Activated naive CD4-positive, alpha-beta T cell treated with anti-CD3 and anti-CD28 coated beads, Interleukin-2, amount 10 ng/mL, durations not matched to agents 7 days and 5 days (primary cell): ENCODE measurements at regions not wholly inside any gene's neighbourhood (a gene's known extent, or its start where the extent isn't known, plus 50 kb on each side); places are given as distances from the start of the nearest gene placed in this dataset.

Source experiments
- CTCF ChIA-PET: fragments of 350-600 bp; sonication (Branson Sonifier 250); formaldehyde crosslinking; loops from one replicate; lab custom pipeline; 2021; ENCODE audit warnings: antibody characterized with exemption; lab: Charles Lee
- DNase-seq: peaks from one replicate; pipeline ENCODE4 v3.0.0-alpha.2; 2020
- H3K27ac Mint-ChIP-seq: one replicate; pipeline ENCODE4 v1.8.0; 2021; ENCODE audit warnings: mild to moderate bottlenecking, moderate library complexity, mixed read lengths
- H3K27me3 Mint-ChIP-seq: one replicate; pipeline ENCODE4 v1.8.0; 2021; ENCODE audit warnings: mild to moderate bottlenecking, mixed read lengths
- H3K36me3 Mint-ChIP-seq: one replicate; pipeline ENCODE4 v1.8.0; 2021; ENCODE audit warnings: mixed read lengths
- H3K4me1 Mint-ChIP-seq: one replicate; pipeline ENCODE4 v1.8.0; 2021; ENCODE audit warnings: mixed read lengths
- H3K4me3 Mint-ChIP-seq: one replicate; pipeline ENCODE4 v1.8.0; 2021; ENCODE audit warnings: mild to moderate bottlenecking, moderate library complexity, mixed read lengths
- H3K9me3 Mint-ChIP-seq: one replicate; pipeline ENCODE4 v1.8.0; 2021; ENCODE audit warnings: mixed read lengths

- H3K27me3 Mint-ChIP-seq, result no peaks in the 10 kb centered on the region
- H3K4me3 Mint-ChIP-seq, result no peak overlapping the region
- peaks cover 3% of the 10 kb centered on the region for H3K4me1 Mint-ChIP-seq
- CTCF ChIA-PET, result no interaction called here
- H3K36me3 Mint-ChIP-seq, result no peaks in the 10 kb centered on the region
- H3K27ac Mint-ChIP-seq, result no peak overlapping the region
- DNase-seq, result no peak
- H3K9me3 Mint-ChIP-seq, result peaks cover 23% of the 10 kb centered on the region
Measured at GRCh38 chr18:39801010-39801409, 2154.0 kb upstream of the PIK3C3 start.

- Mint-ChIP-seq H3K27ac (no peak overlapping the region), H3K27me3 (no peaks in the 10 kb centered on the region)
Measured at GRCh38 chr18:39799006-39799405, 2156.0 kb upstream of the PIK3C3 start.

GRCh38 chr18:39796393-39796792 lies 2158.6 kb upstream of the PIK3C3 start:
- H3K9me3 Mint-ChIP-seq, result peaks cover 9% of the 10 kb centered on the region
- no peaks in the 10 kb centered on the region for H3K36me3 Mint-ChIP-seq
- CTCF ChIA-PET, result no interaction called here
- peaks cover 3% of the 10 kb centered on the region for H3K4me1 Mint-ChIP-seq
- H3K27me3 Mint-ChIP-seq, result no peaks in the 10 kb centered on the region
- H3K4me3 Mint-ChIP-seq, result no peak overlapping the region
- no peak for DNase-seq
- H3K27ac Mint-ChIP-seq, result no peak overlapping the region

More at GRCh38 chr18:39799006-39799405, 2156.0 kb upstream of the PIK3C3 start:
- DNase-seq, result no peak
- Mint-ChIP-seq H3K36me3 (no peaks in the 10 kb centered on the region), H3K9me3 (peaks cover 25% of the 10 kb centered on the region), H3K4me3 (peak overlapping the region; percentile 57), H3K4me1 (peaks cover 3% of the 10 kb centered on the region)
- CTCF ChIA-PET, result no interaction called here

GRCh38 chr18:39795350-39795749 lies 2159.7 kb upstream of the PIK3C3 start:
- no peaks in the 10 kb centered on the region for H3K27me3 Mint-ChIP-seq
- peaks cover 3% of the 10 kb centered on the region for H3K4me1 Mint-ChIP-seq
- peaks cover 5% of the 10 kb centered on the region for H3K9me3 Mint-ChIP-seq
- H3K4me3 Mint-ChIP-seq, result no peak overlapping the region
- no peak for DNase-seq
- CTCF ChIA-PET, result no interaction called here
- H3K27ac Mint-ChIP-seq, result no peak overlapping the region
- H3K36me3 Mint-ChIP-seq, result no peaks in the 10 kb centered on the region

- Mint-ChIP-seq H3K4me1 (no peaks in the 10 kb centered on the region), H3K4me3 (no peak overlapping the region), H3K27ac (no peak overlapping the region), H3K36me3 (no peaks in the 10 kb centered on the region), H3K27me3 (no peaks in the 10 kb centered on the region), H3K9me3 (peaks cover 5% of the 10 kb centered on the region)
- no peak for DNase-seq
- CTCF ChIA-PET, result no interaction called here
Measured at GRCh38 chr18:39793609-39794008, 2161.4 kb upstream of the PIK3C3 start.

- Mint-ChIP-seq H3K27ac (no peak overlapping the region), H3K4me3 (no peak overlapping the region), H3K36me3 (no peaks in the 10 kb centered on the region), H3K27me3 (no peaks in the 10 kb centered on the region), H3K9me3 (no peaks in the 10 kb centered on the region), H3K4me1 (no peaks in the 10 kb centered on the region)
- no peak for DNase-seq
- CTCF ChIA-PET, result no interaction called here
Measured at GRCh38 chr18:39788383-39788782, 2166.7 kb upstream of the PIK3C3 start.

GRCh38 chr18:39786477-39786876 lies 2168.6 kb upstream of the PIK3C3 start:
- CTCF ChIA-PET, result no interaction called here
- Mint-ChIP-seq H3K36me3 (no peaks in the 10 kb centered on the region), H3K27me3 (no peaks in the 10 kb centered on the region), H3K4me1 (no peaks in the 10 kb centered on the region), H3K4me3 (no peak overlapping the region), H3K27ac (no peak overlapping the region), H3K9me3 (no peaks in the 10 kb centered on the region)
- no peak for DNase-seq

GRCh38 chr18:39784541-39784940 lies 2170.5 kb upstream of the PIK3C3 start:
- CTCF ChIA-PET, result no interaction called here
- H3K4me3 Mint-ChIP-seq, result no peak overlapping the region
- no peak for DNase-seq
- H3K9me3 Mint-ChIP-seq, result peaks cover 1% of the 10 kb centered on the region
- H3K27me3 Mint-ChIP-seq, result no peaks in the 10 kb centered on the region
- no peaks in the 10 kb centered on the region for H3K4me1 Mint-ChIP-seq
- no peak overlapping the region for H3K27ac Mint-ChIP-seq
- no peaks in the 10 kb centered on the region for H3K36me3 Mint-ChIP-seq

GRCh38 chr18:39781565-39781964 lies 2173.5 kb upstream of the PIK3C3 start:
- peaks cover 5% of the 10 kb centered on the region for H3K9me3 Mint-ChIP-seq
- H3K4me1 Mint-ChIP-seq, result no peaks in the 10 kb centered on the region
- CTCF ChIA-PET, result no interaction called here
- H3K4me3 Mint-ChIP-seq, result no peak overlapping the region
- H3K27me3 Mint-ChIP-seq, result no peaks in the 10 kb centered on the region
- DNase-seq, result no peak
- no peak overlapping the region for H3K27ac Mint-ChIP-seq
- H3K36me3 Mint-ChIP-seq, result no peaks in the 10 kb centered on the region

- H3K9me3 Mint-ChIP-seq, result peaks cover 5% of the 10 kb centered on the region
- no peak overlapping the region for H3K4me3 Mint-ChIP-seq
- H3K27me3 Mint-ChIP-seq, result no peaks in the 10 kb centered on the region
- CTCF ChIA-PET, result no interaction called here
- no peaks in the 10 kb centered on the region for H3K36me3 Mint-ChIP-seq
- no peak overlapping the region for H3K27ac Mint-ChIP-seq
- no peaks in the 10 kb centered on the region for H3K4me1 Mint-ChIP-seq
- DNase-seq, result no peak
Measured at GRCh38 chr18:39780774-39781173, 2174.3 kb upstream of the PIK3C3 start.

GRCh38 chr18:39779926-39780325 lies 2175.1 kb upstream of the PIK3C3 start:
- H3K9me3 Mint-ChIP-seq, result peaks cover 5% of the 10 kb centered on the region
- no peak overlapping the region for H3K27ac Mint-ChIP-seq
- no peaks in the 10 kb centered on the region for H3K27me3 Mint-ChIP-seq
- H3K4me1 Mint-ChIP-seq, result no peaks in the 10 kb centered on the region
- no peak for DNase-seq
- CTCF ChIA-PET, result no interaction called here
- H3K4me3 Mint-ChIP-seq, result no peak overlapping the region
- no peaks in the 10 kb centered on the region for H3K36me3 Mint-ChIP-seq

GRCh38 chr18:39776766-39777165 lies 2178.3 kb upstream of the PIK3C3 start:
- Mint-ChIP-seq H3K27me3 (no peaks in the 10 kb centered on the region), H3K4me3 (no peak overlapping the region), H3K36me3 (no peaks in the 10 kb centered on the region), H3K4me1 (no peaks in the 10 kb centered on the region), H3K27ac (no peak overlapping the region), H3K9me3 (peaks cover 5% of the 10 kb centered on the region)
- no peak for DNase-seq
- CTCF ChIA-PET, result no interaction called here

- Mint-ChIP-seq H3K27me3 (no peaks in the 10 kb centered on the region), H3K27ac (no peak overlapping the region), H3K9me3 (peaks cover 5% of the 10 kb centered on the region), H3K4me1 (no peaks in the 10 kb centered on the region), H3K36me3 (no peaks in the 10 kb centered on the region), H3K4me3 (no peak overlapping the region)
- CTCF ChIA-PET, result no interaction called here
- no peak for DNase-seq
Measured at GRCh38 chr18:39774957-39775598, 2180.0 kb upstream of the PIK3C3 start.

GRCh38 chr18:39773646-39774045 lies 2181.4 kb upstream of the PIK3C3 start:
- Mint-ChIP-seq H3K4me3 (no peak overlapping the region), H3K27ac (no peak overlapping the region), H3K27me3 (no peaks in the 10 kb centered on the region), H3K4me1 (no peaks in the 10 kb centered on the region), H3K36me3 (no peaks in the 10 kb centered on the region), H3K9me3 (no peaks in the 10 kb centered on the region)
- no peak for DNase-seq
- CTCF ChIA-PET, result no interaction called here

GRCh38 chr18:39772155-39772919 lies 2182.7 kb upstream of the PIK3C3 start:
- Mint-ChIP-seq H3K27me3 (no peaks in the 10 kb centered on the region), H3K9me3 (no peaks in the 10 kb centered on the region), H3K4me1 (no peaks in the 10 kb centered on the region), H3K27ac (no peak overlapping the region), H3K4me3 (no peak overlapping the region), H3K36me3 (no peaks in the 10 kb centered on the region)
- DNase-seq, result no peak
- CTCF ChIA-PET, result no interaction called here
